T-helper 9 cell (primary cell): ENCODE measurements at regions not wholly inside any gene's neighbourhood (a gene's known extent, or its start where the extent isn't known, plus 50 kb on each side); places are given as distances from the start of the nearest gene placed in this dataset.

ENCODE experiments used
- DNase-seq: peaks from one replicate; pipeline ENCODE4 v3.0.0-alpha.2; 2020

GRCh38 chr5:152337484-152337883 lies 67.6 kb downstream of the NMUR2 start:
- DNase-seq = no peak

- DNase-seq = no peak
These were observed 69.6 kb downstream of the NMUR2 start for GRCh38 chr5:152335461-152335860.

- no peak for DNase-seq
These were observed 72.2 kb downstream of the NMUR2 start for GRCh38 chr5:152332716-152333460.

DNA sequence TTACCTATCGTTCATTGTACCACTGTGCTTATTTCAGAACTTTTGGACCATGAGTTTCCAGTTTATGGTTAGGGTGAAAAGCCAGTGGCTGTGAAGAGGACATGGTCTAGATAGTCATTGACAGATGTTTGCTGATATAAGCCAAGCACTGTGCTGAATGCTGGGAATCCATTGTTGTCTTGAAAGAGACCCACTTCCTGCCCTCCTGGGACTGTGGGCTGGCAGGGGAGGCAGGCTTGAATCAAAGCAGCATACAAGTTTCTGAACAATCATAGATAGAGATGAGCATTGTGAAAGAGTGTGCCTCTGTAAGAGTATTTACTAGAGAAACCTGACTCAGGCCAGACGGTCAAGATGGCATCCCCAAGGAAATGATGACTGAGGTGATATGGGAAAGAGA lies 73.4 kb downstream of the NMUR2 start:
- no peak for DNase-seq

- DNase-seq = no peak
These were observed 74.1 kb downstream of the NMUR2 start for GRCh38 chr5:152331006-152331405.

DNA sequence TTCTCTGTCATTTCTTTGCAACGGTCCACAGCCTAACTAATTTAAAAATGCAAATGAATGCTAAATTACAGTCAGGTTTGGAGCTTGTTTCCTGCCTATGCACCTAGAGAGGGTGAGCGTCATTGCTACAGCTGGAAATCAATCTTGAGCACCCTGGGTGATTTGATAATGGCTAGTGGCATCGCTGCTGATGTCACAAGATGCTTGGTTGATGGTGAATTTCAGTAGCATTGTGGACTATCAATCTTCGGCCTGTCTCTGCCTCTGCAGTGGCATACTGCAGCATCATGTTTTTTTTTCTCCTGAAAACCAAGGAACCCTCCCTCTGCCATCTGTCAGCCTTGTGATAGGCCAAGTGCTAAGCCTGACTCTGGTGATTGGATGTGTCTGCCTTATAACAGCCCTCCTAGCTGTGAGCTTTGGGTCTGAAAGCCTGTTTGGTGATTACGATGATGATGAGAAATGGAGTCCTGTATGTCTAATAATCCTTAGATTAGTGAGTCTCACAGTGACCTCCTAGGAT lies 75.3 kb downstream of the NMUR2 start:
- DNase-seq = no peak

DNA sequence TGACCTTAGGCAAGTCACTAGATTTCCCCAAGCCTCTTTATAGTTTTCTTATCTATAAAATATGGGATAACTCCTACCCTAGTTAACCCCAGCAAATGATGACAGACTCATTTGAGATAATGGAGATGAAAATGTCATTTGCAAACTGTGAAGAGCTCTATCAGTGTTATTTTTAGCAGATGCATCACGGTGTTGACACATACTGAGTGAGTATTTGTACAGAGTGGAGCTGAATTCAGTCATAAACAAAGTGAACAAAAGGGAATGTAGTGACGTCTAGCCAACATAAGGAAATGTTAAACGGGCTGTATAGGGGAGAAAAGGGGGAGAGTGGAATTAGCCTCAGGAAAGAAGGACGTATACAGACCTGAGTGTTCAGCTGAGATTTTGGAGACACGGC lies 75.9 kb downstream of the NMUR2 start:
- no peak for DNase-seq

DNA sequence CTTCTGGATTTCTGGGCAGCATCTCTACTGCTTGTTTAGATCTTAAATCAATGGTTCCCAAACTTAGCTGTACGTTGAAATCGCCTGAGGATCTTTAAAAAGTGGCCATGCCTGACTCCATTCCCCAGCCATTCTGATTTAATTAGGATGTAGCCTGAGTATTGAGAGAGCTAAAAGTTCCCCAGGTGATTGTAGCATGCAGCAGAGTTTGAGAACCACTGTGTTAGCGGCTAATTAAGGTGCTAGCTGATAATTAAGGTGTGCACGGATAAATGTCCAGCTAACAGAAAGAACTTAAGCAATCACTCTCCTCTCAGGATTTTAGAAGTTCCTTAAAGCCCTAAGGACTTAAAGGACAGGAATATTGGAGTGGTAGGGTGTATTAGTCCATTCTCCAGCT lies 89.1 kb downstream of the NMUR2 start:
- no peak for DNase-seq

DNA sequence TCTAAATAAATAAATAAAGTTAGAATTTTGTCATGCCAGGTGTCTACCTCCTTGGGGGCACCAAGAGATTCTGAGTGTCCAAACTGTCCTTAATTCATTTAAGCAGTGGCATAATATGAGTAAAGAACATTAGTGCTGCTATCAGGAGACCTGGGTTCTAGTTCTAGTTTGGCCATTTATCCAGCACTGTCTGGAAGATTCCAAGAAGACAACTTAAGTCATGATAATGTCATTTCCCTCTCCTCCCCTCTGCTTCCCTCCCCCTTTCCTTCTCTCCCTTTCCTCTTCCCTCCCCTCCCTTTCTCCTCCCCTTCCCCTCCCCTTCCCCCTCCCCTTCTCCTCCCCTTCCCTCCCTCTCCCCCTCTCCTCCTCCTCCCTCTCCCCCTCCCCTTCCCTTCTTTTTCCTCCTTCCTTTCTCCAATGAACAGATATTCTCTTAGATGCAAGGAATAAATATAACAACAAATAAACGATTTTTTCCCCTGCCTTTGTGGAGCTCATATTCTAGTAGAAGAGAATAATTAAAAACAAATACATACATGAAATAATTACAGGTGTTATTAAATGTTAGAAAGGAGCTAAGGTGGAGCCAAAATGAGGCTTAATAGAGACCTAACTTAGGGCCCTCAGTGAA lies 90.8 kb downstream of the NMUR2 start:
- DNase-seq = no peak

- no peak for DNase-seq
These were observed 95.1 kb downstream of the NMUR2 start for GRCh38 chr5:152309926-152310450.

- DNase-seq = no peak
These were observed 98.7 kb downstream of the NMUR2 start for GRCh38 chr5:152306386-152306785.

GRCh38 chr5:152305525-152305924 lies 99.6 kb downstream of the NMUR2 start:
- no peak for DNase-seq

DNA sequence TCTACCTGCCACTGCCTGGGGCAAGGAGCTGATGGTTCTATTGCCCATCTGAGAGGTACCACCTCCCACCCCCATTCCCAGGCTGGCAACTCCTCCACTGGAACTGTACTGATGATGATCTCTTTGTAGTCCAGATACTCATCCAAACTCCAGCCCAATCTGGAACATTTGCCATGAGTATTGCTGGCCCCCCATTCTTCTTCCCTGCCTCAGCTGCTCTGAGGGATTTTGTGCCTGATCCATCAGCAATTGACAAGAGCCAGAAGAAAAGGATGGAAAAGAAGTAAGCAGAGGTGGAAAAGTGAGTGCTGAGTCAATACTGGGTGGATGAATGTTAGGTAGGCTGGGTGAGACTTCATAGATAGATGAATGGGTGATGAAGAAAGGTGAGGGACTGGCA lies 101.2 kb downstream of the NMUR2 start:
- DNase-seq = no peak

GRCh38 chr5:152297866-152298265 lies 107.2 kb downstream of the NMUR2 start:
- DNase-seq = no peak

DNA sequence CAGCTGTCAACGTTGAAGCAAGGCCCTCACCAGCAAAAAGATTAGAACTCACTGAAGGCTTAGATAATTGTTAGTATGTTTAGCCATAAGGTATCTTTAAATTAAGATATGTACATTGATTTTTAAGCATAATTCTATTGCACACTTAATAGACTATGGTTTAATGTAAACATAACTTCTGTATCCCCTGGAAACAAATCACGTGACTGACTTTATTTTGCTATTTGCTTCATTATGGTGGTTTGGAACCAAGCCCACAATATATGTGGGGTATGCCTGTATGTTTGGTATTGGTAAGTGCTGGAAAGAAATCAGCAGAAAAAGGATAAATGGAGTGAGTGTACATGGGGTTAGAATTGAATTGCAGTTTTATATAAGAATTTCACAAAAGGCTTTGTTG lies 111.9 kb downstream of the NMUR2 start:
- no peak for DNase-seq

GRCh38 chr5:152290181-152290580 lies 114.9 kb downstream of the NMUR2 start:
- no peak for DNase-seq

DNA sequence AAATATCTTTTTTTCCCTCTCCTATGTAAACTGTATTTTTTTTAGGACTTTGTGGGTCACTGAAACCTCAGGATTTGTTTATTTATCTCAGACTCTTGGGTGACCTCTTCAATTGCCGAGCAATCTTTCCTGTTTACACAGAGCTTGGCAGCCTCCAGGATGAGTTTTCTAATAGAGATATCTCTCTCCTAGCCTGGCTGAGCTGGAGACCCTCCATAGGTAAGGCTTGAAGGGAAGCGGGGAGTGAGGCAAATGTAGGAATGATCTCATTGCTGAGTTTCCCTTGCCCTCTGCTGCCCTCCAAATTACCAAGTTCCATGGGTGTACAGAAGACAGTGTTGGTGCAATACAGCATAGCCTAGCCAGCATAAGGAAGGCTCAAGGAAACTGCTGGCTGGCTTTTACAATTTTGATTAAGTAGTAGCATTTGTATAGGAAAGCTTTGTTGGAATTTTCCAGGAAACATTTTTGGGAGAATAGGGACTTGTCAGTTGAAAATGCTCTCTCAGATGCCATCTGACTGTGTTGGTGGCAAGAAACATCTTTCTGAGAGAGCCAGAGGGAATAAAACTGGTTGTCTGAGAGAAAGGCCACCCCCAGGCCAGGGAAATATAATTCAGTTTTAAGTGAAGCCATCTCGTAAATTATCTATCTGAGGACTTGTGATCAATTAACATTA lies 116.0 kb downstream of the NMUR2 start:
- DNase-seq = no peak

DNA sequence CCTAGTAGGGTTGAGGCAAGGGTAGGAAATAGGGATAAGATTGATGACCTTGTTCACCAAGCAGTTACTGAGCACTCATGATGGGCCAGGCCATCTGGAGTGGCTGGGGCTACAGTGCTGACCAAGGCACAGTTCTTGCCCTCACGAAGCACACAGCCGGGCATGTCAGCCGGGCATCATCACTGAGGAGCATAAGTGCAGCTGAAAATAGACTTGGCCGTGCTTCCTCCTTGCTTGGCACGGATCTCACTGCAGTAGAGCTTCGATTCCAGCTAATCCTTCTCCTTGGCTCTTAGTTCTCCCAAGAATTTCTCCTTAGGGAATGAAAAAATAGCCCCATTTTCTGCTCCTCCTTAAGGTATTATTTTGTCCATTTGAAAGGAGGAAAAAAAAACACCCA lies 116.6 kb downstream of the NMUR2 start:
- DNase-seq = no peak

DNA sequence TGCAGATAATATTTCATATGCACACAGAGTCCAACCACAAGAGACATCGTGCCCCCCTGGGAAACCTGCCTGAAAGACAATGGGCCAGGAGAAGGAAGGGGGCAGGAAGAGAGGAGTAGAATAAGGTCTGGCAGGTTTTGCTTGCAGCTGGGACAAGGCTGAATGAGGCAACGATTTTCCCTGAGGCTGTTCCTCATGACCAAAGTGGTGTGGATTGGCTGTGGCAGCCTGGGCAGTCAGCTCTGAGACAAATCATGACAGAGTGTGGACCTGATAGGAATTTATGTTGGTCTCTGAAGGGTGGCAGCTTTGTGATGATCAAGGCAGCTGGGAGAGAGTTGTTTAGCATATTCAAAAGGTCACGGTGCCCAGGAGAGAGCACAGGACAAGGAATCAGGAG lies 119.3 kb downstream of the NMUR2 start:
- DNase-seq = no peak

GRCh38 chr5:152282331-152282730 lies 122.7 kb downstream of the NMUR2 start:
- no peak for DNase-seq

GRCh38 chr5:152277936-152278335 lies 127.1 kb downstream of the NMUR2 start:
- DNase-seq = no peak

DNA sequence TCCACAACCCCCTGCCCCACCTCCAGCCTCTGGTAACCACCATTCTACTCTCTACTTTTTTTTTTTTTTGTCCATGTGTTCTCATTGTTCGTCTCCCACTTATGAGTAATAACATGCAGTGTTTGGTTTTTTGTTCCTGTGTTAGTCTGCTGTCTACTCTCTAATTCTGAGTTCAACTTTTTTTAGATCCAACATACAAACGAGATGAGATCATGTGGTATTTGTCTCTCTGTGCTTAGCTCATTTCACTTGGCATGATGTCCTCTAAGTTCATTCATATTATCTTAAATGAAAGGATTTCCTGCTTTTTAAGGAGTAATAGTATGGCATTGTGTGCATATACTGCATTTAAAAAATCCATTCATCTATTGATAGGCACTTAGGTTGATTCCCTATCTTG lies 130.9 kb downstream of the NMUR2 start:
- DNase-seq = no peak

GRCh38 chr5:152271420-152271819 lies 133.7 kb downstream of the NMUR2 start:
- DNase-seq = no peak

DNA sequence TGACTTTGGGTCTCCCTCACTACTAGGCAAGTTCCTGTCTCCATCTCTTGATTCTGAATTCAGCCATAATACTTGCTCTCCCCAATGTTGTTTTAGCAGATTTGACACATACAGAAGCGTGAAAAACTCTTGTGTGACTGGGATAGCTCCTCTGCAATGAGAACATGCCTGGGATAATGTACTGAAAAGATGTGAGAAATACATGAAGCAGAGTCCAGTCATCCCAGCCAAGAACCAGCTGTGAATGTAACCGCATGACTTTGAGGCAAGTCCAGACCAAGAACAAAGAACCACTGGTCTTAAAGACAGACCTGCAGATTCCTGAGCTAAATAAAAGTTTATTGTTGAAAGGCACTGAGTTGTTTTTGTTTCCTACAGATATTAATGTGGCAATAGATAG lies 135.0 kb downstream of the NMUR2 start:
- DNase-seq = no peak
